AG20443 (cell line): ENCODE measurements at regions not wholly inside any gene's neighbourhood (a gene's known extent, or its start where the extent isn't known, plus 50 kb on each side); places are given as distances from the start of the nearest gene placed in this dataset.
"Not testable (repeated sequence)": the region's sequence is repeated elsewhere in the genome, so short reads cannot be mapped to it uniquely, and the experiment has no call there.

Experiments used
- DNase-seq: peaks from one replicate; pipeline ENCODE4 v3.0.0; 2012; ENCODE audit warnings: low spot score, mixed read lengths

DNA sequence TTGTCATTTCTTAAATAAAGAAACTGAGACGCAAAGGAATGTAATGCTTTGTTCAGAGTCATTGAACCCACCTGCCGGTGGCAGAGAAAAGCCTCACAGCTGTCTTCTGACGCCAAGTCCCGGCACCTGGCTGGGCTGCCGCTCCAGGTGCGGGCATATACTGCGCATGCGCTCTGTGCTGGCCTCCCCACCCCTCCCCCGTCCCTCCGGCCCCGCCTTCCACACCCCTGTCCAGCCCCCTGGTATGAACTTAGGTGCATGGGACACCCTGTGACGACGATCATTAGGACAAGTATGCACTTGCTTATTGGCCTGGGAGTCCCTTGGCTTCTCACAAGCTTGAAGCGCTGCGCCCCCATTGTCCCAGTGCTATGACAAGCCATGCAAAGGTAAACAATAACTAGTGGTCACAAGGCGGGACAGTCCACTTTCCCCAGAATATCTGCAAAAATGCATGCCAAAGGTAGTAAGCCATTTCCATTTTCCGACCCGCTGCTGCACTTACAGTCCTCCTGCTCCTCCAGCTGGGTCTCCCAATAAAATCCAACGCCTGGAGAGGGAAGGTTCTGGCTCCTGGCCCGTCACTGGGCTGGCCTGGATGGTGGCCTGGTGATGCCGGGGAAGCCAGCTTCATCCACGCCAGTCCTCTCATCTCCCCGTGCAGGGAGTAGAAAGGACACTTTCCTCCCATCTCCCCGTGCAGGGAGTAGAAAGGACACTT, 100.4 kb downstream of the PSMG1 start:
- DNase-seq = no peak

- no peak for DNase-seq
Observed at GRCh38 chr21:39080366-39080765, 102.9 kb downstream of the PSMG1 start.

- no peak for DNase-seq
Observed at GRCh38 chr21:39079617-39080016, 103.6 kb downstream of the PSMG1 start.

- no peak for DNase-seq
Observed at GRCh38 chr21:39078322-39079065, 104.8 kb downstream of the PSMG1 start.

- no peak for DNase-seq
Observed at GRCh38 chr21:39077876-39078275, 105.4 kb downstream of the PSMG1 start.

GRCh38 chr21:39074508-39074907, 108.7 kb downstream of the PSMG1 start:
- no peak for DNase-seq

GRCh38 chr21:39073717-39074116, 109.5 kb downstream of the PSMG1 start:
- DNase-seq = peak; percentile 33

GRCh38 chr21:39073063-39073462, 110.2 kb downstream of the PSMG1 start:
- DNase-seq = no peak

DNA sequence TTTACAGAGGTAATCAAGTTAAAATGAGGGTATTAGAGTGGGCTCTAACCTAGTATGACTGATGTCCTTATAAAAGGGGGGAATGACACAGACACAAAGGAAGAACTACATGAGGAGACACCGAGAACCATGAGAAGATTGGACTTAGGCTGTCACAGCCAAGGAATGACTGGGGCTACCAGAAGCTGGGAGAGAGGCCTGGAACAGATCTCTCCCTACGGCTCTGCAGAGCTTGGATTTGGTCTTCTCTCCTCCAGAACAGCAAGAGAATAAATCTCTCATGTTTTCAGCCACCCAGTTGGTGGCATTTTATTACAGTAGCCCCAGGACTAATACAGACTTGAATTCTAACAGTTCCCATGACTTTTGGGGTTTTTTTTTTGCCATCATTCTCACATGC, 110.8 kb downstream of the PSMG1 start:
- no peak for DNase-seq

DNA sequence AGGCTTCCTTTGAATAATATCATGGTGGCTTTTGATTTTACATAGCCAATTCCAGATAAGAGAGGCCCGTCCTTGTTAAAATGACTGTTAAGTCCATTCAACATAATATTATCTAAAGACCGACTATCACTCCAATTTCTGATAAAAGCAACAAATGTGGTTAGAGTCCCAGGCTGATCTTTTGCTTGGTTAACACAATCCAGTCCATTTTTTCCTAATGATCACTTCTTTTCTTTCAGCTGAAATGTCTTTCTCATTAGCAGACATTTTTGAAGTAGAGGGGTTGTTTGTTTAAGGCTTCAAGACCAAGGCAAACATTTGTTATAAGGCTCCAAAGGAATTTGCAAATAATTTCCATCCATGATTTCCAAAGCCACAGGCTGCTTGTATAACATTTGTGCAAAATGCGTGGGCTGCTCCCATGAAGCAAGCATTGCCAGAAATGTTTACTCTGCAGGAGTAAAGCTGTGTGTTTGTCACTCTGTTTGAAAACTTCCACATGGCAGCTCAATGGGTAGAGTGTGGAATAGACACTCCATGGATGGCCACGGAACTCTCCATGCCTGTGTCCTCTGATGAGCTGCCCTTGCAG, 111.5 kb downstream of the PSMG1 start:
- peak; percentile 44 for DNase-seq

DNA sequence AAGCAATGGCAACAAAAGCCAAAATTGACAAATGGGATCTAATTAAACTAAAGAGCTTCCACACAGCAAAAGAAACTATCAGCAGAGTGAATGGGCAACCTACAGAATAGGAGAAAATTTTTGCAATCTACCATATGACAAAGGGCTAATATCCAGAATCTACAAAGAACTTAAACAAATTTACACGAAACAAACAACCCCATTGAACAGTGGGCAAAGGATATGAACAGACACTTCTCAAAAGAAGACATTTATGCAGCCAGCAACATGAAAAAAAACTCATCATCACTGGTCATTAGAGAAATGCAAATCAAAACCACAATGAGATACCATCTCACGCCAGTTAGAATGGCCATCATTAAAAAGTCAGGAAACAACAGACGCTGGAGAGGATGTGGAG, 113.4 kb downstream of the PSMG1 start:
- not testable (repeated sequence) for DNase-seq

DNA sequence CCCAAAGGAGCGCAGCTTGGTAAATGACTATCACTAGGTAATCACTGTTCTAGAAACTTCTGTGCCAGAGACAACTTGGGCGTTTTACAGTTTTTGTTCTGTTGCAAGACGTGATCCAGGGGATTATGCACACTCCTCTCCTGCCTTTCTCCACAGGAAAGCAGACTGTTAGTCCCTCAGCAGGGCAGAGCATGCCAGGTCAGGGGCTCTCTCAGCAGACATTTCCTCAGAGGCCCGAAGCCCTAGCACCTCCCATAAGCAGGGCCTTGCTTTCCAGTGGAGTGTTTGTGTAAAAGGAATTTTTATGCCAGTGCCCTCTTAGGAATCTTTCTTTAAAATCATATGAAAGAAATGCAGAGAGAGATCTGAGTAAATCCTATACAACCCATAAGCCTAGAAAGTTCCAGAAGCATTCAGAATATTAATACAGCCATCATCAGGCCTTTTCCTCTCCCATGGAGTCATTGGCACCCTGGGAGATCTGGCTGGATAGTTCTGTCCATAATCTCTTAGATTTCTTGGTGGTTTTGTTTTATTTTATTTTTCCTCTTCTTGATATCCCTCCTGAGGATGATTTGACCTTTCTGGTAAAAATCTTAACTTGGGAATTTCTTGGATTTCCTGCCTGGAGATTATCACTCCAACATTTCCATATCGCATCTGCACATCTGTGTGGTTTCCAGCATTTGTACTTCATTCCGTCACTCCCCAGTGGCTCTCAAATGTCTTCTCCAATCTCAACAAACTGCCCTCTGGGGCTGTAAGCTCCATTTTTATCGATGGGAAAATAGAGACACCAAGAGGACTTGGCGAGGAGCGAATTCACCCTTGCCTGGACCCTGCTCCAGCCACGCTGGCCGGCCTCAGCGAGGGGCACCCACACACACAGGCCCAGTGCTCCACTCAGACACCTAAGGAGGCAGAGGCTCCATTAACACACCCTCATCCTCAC, 116.1 kb downstream of the PSMG1 start:
- DNase-seq = no peak

DNA sequence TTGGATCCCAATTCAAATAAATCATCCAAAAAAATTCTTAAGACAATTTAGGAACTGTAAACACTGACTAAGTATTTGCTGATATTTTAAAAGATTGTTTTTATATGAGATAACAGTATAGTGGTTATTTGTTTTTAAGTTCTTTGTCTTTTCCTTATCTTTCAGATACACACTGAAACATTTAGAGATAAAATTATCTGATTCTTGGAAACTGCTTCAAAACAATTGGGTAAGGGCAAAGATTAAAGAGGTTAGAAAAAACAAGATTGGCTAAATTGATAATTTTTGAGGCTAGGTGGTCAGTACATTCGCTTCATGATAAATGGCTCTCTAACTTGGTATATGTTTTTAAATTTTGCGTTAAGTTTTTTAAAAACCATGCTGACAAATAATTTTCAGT, 117.3 kb downstream of the PSMG1 start:
- DNase-seq = no peak

DNA sequence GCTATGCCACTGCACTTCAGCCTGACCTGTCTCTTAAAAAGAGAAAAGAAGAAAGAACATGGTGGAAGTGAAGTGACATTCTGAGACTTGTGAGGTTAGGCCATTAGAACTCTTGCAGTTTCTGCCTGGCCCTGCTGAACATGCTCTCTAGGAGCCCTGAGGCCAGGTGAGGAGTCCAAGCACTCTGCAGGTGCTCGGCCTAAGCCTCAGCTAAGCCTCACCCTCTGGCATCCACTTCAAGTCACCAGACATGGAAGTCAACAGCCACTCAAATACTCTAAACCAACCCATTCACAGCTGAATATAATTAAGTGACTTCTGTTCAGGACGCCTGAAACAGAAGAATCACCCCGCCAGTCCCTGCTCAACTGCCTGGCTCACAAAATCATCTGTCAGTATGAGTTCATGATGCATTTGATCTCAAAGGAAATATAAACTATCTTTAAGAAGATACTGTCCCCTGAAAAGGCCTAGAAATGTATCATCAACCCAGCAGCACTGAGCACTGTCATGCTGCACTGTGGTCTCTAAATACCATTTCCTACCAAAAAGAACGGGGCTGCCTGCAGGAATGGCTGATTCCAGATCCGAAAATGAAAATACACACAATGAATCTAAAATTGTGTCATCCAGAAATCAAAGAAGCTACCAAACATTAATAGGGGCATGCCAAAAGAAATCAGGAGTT, 118.8 kb downstream of the PSMG1 start:
- DNase-seq = no peak

DNA sequence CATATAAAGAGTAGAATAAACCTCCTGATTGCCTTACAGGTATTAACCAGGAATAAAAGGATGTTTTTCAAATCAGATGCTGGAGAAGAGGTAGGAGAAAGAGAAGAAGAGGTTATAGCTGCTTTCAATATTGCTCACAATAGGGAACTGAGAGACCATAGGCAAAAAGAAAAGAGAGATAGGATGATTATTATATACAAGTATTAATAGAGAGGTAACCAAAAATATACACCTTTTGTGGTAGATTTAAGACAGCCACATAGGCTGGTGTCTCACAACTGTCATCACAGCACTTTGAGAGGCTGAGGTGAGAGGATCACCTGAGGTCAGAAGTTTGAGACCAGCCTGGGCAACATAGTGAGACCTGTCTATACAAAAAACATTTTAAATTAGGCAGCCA, 119.7 kb downstream of the PSMG1 start:
- no peak for DNase-seq

- no peak for DNase-seq
Observed at GRCh38 chr21:39062196-39062595, 121.1 kb downstream of the PSMG1 start.

GRCh38 chr21:39061766-39062165, 121.5 kb downstream of the PSMG1 start:
- DNase-seq = no peak

DNA sequence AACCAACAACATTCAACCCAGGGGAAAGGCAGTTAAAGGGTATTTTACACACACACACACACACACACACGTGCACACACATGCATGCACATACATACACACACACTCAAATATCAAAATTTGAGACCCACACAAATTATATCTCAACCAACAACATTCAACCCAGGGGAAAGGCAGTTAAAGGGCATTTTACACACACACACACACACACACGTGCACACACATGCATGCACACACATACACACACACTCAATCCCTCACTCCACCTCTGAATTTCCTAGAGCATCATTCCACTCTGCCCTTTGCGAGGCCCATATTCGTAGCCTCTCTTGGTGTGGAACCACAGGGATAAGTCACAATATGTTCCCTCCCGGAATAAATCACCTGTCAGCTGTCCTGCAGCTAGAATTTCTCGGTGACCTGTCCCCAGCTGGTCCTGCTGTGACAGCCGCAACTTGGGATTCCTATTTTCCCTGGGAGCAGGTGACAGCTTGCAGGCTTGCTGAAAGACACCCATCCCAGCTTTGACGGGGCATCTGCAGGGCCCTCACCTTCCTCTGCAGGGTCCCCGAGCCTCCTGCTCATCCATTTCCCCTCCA, 122.7 kb downstream of the PSMG1 start:
- DNase-seq = no peak

DNA sequence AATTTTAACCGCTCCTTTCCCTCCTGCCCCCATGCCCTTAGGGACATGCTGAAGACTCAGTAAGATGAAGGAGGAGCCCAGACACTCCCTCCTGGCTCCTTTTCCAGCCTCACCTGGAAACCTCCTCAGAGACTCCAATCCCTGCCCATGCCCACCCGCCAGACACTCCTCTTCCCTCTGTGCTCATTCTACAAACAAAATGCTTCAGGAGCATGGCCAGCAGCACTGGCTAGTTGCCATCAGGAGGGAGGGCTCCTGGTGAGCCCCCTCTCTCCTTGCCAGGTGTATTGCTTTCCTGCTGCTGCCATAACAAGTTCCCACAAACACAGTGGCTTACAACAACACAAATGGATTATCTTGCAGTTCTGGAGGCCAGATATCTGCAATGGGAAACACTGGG, 126.1 kb downstream of the PSMG1 start:
- no peak for DNase-seq

DNA sequence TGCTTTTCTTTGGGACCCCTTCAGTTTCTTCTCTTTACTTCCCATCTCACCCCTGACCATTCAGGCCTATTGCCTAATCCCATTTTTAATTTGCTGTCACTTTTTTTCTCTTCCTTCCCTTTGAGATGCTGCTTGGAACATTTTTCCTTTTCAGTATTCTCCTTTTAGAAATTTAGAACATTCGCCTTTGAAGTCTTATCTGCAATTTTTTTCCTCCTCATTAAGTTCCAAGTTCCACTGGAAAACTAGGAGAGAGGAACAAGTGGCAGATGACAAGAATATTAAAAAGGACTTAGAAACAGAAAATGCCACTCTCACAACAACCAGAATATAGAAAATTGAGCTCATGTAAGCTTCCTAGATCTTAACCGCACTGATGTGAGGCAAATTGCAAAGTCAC, 126.6 kb downstream of the PSMG1 start:
- DNase-seq = no peak

- DNase-seq = peak; percentile 38
Observed at GRCh38 chr21:39055167-39055767, 128.0 kb downstream of the PSMG1 start.
